HG02623 (cell line): ENCODE measurements at regions not wholly inside any gene's neighbourhood (a gene's known extent, or its start where the extent isn't known, plus 50 kb on each side); places are given as distances from the start of the nearest gene placed in this dataset.
"Not testable (repeated sequence)": the region's sequence is repeated elsewhere in the genome, so short reads cannot be mapped to it uniquely, and the experiment has no call there.

Experiments
- ATAC-seq: cut with Tn5 transposase; IDR thresholded peaks from one replicate; pipeline ENCODE4 v1.9.1; 2021; ENCODE audit warnings: moderate library complexity; ENCODE audit not compliant: unreplicated experiment

GRCh38 chrX:117689956-117690355 is 426.7 kb downstream of the KLHL13 start:
- ATAC-seq, result no peak

- ATAC-seq, result no peak
Observed at GRCh38 chrX:117680286-117680685, 436.3 kb downstream of the KLHL13 start.

DNA sequence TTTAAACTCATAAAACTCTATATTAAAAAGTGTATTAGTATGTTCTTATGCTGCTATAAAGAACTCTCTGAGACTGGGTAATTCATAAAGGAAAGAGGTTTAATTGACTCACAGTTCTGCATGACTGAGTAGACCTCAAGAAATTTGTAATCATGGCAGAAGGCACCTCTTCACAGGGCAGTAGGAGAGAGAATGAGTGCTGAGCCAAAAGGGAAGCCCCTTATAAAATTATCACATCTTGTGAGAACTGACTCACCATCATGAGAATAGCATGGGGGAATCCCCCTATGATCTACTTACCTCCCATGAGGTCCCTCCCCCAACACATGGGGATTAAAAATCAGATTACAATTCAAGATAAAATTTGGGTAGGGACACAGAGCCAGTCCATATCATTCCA is 463.2 kb downstream of the KLHL13 start:
- ATAC-seq, result no peak

DNA sequence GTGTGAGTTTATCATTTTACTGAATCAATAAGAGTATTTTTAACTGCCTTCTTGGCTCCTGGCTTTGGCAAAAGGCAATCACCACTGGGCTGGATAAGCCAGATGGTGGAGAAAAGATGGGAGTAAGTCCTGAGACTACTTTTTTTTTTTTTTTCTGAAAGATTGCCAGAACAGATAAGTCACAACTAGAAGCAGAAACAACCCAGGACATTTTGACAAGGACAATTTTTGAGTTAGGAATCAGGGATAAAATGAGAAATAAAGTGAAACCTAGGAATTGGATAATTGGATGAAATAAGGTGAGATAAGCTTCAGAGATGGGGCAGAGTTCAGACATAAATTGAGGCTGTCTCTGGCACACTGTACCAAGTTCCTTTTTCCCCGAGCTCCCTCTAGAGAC is 471.0 kb downstream of the KLHL13 start:
- ATAC-seq, result no peak

GRCh38 chrX:117641913-117642656 is 474.5 kb downstream of the KLHL13 start:
- ATAC-seq, result no peak

GRCh38 chrX:117636826-117637225 is 479.8 kb downstream of the KLHL13 start:
- ATAC-seq, result no peak

GRCh38 chrX:117633277-117633676 is 483.3 kb downstream of the KLHL13 start:
- ATAC-seq, result no peak

- ATAC-seq, result no peak
Observed at GRCh38 chrX:117628381-117628780, 488.2 kb downstream of the KLHL13 start.

GRCh38 chrX:117610806-117611205 is 505.8 kb downstream of the KLHL13 start:
- no peak for ATAC-seq

- ATAC-seq, result no peak
Observed at GRCh38 chrX:117610049-117610448, 506.6 kb downstream of the KLHL13 start.

DNA sequence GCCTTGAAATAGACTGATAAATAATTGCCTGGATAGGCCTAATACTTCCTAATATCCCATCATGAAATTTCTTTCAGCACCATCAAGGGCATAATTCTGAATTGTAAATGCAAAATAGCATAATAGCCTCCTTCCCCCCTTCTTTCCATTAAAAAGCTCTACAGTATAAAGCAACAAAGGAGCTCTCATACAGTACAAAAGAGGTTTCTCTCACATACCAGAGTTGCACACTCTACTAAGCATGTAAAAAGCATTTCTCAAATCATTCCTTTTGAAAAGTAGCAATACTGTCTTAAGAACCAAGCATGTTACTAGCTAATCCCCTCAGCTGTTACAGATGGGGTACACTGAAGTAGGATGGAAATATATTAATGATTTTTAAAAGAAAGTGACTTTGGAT is 509.0 kb downstream of the KLHL13 start:
- ATAC-seq, result no peak

DNA sequence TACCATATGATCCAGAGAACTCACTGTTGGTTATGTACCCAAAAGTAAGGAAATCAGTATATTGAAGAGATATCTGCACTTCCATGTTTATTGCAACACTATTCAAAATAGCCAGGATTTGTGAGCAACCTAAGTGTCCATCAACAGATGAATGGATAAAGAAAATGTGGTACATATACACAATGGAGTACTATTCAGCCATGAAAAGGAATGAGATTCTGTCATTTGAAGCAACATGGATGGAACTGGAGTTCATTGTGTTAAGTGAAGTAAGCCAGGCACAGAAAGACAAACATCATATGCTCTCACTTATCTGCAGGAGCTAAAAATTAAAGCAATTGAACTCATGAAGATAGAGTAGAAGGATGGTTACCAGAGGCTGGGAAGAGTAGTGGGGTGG is 510.5 kb downstream of the KLHL13 start:
- ATAC-seq, result not testable (repeated sequence)

- ATAC-seq, result no peak
Observed at GRCh38 chrX:117570160-117570559, 546.5 kb downstream of the KLHL13 start.

DNA sequence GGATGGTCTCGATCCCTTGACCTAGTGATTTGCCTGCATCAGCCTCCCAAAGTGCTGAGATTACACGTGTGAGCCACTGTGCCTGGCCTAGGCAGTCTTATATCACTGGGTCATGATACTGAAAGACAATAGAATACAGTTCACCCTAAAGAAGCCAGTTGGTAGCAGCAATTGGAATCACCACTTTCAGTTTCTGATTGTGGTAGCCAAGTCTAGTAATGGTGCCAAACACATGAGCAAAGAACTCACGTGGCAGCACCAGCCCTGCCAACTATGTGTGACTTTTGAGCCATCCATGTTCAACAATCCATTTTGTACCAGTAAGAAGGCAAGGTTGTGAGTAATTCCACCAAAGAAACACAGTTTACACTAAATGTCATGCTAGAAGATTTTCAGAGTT is 548.4 kb downstream of the KLHL13 start:
- no peak for ATAC-seq

DNA sequence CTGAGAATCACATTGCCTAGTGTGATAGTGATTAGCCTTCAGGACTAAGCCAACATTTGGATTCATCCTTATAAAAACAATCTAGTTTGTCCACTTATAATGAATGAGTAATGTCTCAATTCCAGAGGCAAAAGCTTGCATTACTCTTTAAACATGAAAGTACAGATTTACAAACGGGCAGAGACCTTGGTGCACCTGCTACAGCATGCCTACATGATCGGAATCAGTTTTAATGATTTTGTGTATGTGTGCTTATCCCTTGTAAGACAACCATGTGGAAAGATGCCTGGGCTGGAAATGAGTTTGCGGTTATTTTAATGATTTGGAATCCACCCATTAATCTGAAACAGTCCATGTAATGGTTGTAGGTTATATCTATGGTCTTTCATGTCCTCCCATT is 572.7 kb downstream of the KLHL13 start:
- ATAC-seq, result no peak

DNA sequence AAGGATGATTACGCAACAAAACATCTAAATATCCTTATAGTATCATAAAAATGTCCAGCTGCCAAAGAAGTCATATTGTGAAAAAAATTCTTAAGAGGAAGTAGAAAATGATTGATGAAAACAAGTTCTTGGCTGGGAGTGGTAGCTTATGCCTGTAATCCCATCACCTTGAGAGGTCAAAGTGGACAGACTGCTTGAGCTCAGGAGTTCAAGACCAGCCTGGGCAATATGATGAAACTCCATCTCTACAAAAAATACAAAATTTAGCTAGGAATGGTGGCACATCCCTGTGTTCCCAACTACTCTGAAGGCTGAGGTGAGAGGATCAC is 577.6 kb downstream of the KLHL13 start:
- no peak for ATAC-seq

GRCh38 chrX:117538178-117539089 is 578.2 kb downstream of the KLHL13 start:
- ATAC-seq, result no peak

GRCh38 chrX:117532339-117532738 is 584.3 kb downstream of the KLHL13 start:
- no peak for ATAC-seq

DNA sequence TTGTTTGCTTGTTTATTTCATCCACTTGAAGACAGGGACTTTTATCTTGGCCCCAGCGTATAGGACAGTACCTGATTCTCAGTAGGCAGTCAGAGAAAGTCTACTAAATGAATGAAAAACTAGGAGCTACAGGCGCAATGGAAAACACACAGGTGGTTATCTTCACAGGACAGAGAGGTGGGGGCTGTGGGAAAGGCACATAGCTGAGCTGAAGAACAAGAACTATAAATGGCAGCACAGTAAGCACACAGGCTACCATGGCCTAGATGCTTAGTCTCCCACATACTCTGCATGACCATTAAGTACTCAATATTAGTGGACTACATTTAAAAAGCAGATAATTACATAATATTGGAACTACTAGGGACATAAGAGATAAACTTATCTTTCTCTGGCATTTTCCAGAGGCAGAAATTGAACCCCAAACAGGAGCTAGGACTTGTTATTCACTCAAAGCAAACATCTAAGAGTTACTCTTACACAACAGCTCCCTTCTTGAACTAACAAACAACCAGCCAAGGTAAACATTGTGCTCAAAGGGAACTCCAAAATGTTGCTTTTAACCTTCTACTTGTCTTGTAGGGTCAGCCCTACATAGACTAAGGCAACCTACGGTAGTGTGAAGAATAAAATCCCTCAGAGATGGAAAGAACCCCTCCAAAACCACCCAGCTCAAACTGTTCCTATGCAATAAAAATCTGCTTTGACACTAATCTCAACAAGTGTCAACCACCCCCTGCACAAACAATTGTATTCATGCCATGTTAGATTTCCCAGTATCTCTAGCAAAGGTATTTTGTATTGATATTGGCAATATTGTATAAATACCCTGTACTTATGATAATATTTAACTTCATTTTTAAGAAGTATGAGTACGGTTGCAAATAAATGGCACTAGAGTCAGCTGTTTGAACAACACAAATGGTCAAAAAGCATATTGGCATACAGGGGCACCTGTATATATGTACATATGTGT is 593.6 kb downstream of the KLHL13 start:
- no peak for ATAC-seq

- ATAC-seq, result no peak
Observed at GRCh38 chrX:117517994-117518393, 598.6 kb downstream of the KLHL13 start.

DNA sequence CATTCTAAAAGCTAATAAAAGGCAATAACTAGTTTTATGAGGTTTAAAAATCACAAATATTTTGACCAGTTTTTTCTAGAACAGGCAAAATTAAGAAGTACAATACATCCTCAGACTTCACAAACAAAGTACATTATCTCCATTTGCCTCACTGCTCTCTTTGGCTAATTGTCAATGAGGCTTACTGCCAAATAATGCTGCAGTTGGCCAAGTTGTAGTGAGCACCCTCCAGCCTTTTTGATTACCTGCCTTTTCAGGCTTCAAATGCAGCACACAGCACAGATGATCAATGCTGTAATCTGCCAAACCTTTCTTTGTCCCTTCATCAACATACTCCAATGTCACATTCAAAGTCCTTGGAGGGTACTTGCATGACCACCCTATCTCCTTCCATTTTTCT is 605.2 kb downstream of the KLHL13 start:
- ATAC-seq, result no peak
